ENCODE measurements at regions not wholly inside any gene's neighbourhood (a gene's known extent, or its start where the extent isn't known, plus 50 kb on each side); places are given as distances from the start of the nearest gene placed in this dataset.

- TF ChIP-seq CTCF (IDR thresholded peaks at IDR 0.05; ENCODE audit: low read length): no peak
- no peak for TF ChIP-seq EZH2 (IDR thresholded peaks at IDR 0.05; ENCODE audit: borderline replicate concordance, low read length)
Observed at GRCh38 chr12:127421614-127422013, 845.4 kb upstream of the TMEM132C start.
